Peyer's patch (tissue), 4 donors: ENCODE measurements at regions not wholly inside any gene's neighbourhood (a gene's known extent, or its start where the extent isn't known, plus 50 kb on each side); places are given as distances from the start of the nearest gene placed in this dataset.

ENCODE experiments used
- CTCF ChIP-seq, 6 experiments: fragments of 450-650 bp in 4 of 6; fragments of 200-600 bp in 2 of 6; sonication (generic) in 1 of 6; IDR thresholded peaks; one replicate each; pipeline ENCODE4 v1.5.1; 2017 to 2019; ENCODE audit warnings: antibody characterized with exemption in 6 of 6, mild to moderate bottlenecking in 3 of 6, moderate library complexity in 1 of 6
- POLR2A ChIP-seq, 2 donors: fragments of 450-650 bp; IDR thresholded peaks; one replicate each; pipeline ENCODE4 v1.5.1; 2017; ENCODE audit warnings: antibody characterized with exemption in 2 of 2, mild to moderate bottlenecking in 2 of 2, moderate library complexity in 2 of 2

- TF ChIP-seq CTCF (IDR thresholded peaks at IDR 0.05) (no peak), POLR2A (IDR thresholded peaks at IDR 0.05) (no peak)
These were observed 96.7 kb downstream of the CHD9NB start for GRCh38 chr16:52956044-52956443.
